ENCODE measurements at regions not wholly inside any gene's neighbourhood (a gene's known extent, or its start where the extent isn't known, plus 50 kb on each side); places are given as distances from the start of the nearest gene placed in this dataset.
A peak's percentile ranks its signal among the peaks of the same experiment; 100 is the strongest.
"Not testable (repeated sequence)": the region's sequence is repeated elsewhere in the genome, so short reads cannot be mapped to it uniquely, and the experiment has no call there.

GRCh38 chr18:22828171-22828570 lies 105.0 kb upstream of the RBBP8 start:
- no peak for DNase-seq

GRCh38 chr18:22828583-22828982 lies 104.5 kb upstream of the RBBP8 start:
- DNase-seq, result not testable (repeated sequence)

GRCh38 chr18:22829781-22830180 lies 103.3 kb upstream of the RBBP8 start:
- no peak for DNase-seq

DNA sequence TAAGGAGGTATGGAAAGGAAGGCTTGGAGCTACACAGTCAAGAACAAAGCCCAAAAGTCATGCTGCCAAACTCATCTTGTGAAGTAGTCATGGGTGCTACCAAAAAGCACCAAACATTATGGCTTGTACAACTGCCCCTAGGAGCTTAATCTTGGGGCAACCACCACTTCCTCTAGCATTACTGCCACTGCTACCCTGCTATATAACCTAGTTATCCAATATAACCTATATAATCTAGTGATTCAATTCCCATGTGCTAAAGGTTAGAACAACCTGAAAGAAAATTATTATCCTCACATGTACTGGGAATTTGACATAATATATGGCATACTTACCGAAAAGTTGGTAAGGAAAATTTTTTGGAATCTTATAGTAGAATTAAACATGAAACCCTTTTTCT lies 102.6 kb upstream of the RBBP8 start:
- DNase-seq, result peak; percentile 62

DNA sequence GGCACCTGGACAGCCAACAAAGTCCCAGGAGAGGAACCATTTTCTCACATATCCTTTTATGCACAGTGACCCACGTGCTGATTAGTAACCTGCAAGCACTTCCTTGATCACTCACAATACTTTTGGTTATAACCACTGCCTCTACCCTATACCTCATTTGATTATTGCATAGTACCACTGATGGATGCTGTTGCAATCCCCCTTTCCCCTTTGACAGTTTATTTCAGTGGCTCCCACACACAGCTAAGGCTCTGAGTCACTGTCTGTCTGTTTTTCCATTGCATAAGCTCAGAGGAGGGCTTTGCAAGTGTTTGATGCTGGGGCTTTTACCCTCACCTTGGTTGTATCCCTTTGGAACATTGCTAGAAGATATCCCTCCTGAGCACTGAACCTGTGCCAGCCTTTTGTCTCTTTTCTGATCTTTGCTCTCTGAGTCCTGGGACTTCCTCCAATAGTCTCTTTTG lies 101.7 kb upstream of the RBBP8 start:
- peak; percentile 95 for DNase-seq

DNA sequence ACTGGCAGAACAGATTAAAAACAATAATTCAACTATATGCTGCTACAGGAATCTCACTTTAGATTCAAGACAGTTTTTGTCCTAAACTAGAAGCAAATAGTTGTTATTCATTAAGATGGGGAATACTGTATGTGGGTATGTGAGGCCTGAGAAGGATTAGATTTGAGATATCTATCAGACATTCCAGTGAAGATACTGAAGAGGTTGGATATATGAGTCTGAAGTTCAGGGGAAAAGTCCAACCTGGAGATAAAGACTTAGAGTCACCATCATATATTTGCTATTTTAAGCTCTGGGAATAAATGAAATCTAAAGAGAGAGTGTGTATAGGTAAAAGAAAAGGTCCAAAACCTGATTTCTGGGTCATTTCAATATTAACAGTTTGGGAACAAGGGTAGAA lies 96.2 kb upstream of the RBBP8 start:
- DNase-seq, result no peak

- no peak for DNase-seq
Measured at GRCh38 chr18:22838221-22838620, 94.9 kb upstream of the RBBP8 start.

DNA sequence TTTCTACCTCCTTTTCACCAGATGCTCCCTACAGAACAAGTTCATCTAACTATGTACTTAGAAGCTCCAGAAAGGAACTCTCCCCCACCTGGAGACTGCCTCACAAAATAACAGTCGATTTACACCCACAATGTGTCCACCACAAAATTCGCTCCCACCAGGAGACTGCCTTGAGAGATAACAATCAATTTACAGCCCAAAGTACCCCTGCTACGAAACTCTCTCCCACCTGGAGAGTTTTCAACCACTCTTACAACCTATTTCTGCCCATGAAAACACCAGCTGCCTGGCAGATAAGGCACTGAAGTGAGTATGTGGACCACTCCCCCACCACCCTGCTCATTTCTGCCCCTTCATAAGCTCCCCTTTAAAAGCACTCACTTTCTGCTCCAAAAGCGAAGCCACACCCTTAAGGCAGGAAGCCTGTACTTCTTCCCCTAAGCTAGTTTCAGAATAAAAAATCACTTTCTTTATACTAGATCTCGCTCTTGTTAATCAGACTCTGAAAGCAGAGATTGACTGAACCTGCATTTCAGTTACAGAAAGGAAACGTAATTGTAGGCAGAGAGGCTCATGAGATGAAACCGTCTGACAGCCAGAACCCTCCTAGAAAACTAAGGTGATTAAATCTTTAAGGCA lies 94.4 kb upstream of the RBBP8 start:
- no peak for DNase-seq

DNA sequence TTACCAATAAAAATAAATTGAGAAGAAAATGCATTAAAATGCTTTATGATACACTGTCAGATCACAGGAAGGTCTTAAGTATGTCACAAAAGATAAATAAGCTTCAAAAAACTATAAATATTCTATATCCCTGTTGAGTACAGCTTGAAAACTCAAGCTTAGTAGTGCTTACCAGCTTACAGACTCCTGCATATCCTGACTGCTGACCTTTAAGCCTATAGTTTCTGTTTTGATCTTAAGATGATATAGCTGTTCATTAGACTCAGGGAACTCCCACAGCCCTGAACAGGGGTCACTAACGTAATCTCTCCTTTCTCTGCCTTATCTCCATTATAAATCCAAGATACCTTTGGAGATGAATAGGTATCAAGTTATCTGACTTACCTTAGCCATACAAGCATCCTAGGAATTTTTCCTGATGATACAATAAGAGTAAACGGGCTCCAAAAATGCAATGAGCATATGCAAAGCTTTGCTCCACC lies 93.7 kb upstream of the RBBP8 start:
- DNase-seq, result no peak

DNA sequence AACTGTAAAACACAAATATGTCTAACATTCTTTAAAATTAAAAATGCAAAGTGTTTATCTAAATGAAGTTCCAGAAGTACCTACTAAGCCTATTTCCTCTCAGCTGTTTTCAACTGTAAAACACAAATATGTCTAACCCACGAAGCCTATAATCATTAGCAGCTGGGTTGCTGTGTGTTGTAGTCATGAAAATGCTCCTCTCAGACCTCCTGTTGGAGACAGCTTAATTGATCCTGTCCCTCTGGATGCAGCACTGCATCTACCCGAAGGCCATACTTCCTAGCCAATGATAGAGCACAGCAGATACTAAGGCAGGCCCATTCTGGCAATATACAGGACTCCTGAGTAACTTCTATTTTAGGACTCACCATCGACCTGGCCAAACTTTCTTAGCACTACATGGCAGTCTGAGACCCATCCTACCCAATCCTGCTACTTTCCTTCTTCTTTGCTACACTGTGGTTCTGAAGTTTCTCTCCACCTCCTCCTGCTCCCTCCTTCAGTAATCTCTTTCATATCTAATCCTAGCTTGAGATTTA lies 92.5 kb upstream of the RBBP8 start:
- no peak for DNase-seq

- DNase-seq, result no peak
Measured at GRCh38 chr18:22841840-22842239, 91.3 kb upstream of the RBBP8 start.

DNA sequence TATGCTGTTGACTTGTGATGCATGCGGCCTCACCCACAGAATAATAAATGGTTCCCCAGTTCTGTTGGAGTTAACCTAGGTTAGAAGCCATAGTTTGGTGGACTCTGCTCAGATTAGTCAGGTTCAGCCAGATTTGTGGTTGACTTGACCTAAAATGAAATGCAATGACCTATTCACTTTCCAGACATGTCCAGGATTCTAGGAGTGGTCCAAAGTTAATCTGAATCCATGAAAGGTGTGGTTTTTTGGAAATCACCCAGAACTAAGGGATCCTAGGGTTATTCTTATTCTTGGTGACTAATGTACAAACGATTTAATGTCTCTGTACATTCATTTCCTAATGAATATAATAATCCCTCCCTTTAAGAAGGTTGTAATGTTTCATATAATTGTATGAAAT lies 88.9 kb upstream of the RBBP8 start:
- DNase-seq, result no peak

DNA sequence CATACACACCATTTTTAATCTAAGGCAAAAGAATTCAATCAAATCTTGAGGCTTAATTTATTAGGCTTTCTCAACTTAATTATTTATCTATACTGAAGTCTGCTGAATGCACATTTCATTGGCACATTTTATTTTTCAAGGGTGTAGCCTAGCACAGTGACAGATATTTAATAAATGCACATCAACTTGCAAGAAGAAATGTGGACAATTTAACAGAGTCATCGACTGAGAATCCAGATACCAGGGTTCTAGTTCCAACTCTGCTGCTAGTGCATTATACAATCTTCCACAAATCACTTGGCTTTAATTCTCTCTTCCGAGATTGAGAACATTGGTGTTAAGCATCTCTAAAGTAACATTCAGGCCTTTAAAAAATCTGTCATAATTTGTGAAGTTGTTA lies 88.5 kb upstream of the RBBP8 start:
- no peak for DNase-seq

DNA sequence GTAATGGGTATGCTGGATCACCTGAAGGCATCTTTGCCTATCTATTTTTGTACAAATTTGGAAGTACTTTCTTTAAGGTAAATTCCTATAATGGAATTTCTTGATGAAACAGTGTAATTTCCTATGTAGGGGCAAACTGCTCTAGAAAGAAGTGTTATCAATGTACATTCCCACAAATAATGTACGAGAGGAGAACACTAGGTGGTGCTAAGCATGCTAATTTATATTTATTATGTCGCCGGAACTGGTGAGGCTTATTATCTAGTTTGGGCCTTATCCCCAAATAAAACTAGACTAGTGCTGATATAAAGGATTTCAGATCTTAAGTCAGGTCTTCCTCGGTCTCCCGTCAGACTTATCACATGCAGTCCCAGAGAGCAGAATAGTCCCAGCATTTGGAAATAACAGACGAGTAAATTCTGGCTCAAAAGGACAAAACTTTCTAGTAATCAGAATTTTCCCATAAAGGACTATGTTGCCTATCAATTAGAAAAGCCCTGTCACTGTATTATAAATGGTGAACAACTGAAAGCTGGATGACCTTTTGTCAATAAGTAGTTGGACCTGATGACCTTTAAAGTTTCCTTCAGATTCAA lies 86.9 kb upstream of the RBBP8 start:
- DNase-seq, result no peak

GRCh38 chr18:22846697-22847096 lies 86.4 kb upstream of the RBBP8 start:
- DNase-seq, result no peak

- DNase-seq, result no peak
Measured at GRCh38 chr18:22847392-22847791, 85.7 kb upstream of the RBBP8 start.

GRCh38 chr18:22847867-22848451 lies 85.2 kb upstream of the RBBP8 start:
- no peak for DNase-seq

- peak; percentile 3 for DNase-seq
Measured at GRCh38 chr18:22848615-22849014, 84.5 kb upstream of the RBBP8 start.

DNA sequence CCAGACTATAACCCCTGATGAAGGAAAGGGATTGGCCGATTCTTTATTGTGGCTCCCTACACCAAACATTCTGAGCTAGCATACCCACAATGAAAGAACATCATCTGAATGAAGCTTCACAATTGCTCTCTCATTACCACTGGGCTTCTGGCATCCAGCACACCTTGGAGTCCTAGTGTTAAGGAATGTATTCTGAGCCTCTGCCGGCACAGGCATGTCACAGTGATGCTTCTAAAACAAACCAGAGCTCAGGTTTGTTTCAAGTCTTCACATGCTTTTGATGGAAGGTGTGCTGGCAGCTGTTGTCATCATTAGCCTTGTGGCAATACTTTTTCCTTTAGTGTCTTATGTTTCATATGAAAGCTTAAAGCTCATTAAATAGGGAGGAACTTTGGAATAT lies 76.3 kb upstream of the RBBP8 start:
- no peak for DNase-seq

- DNase-seq, result no peak
Measured at GRCh38 chr18:22858121-22858520, 75.0 kb upstream of the RBBP8 start.

GRCh38 chr18:22860807-22861206 lies 72.3 kb upstream of the RBBP8 start:
- DNase-seq, result no peak

DNA sequence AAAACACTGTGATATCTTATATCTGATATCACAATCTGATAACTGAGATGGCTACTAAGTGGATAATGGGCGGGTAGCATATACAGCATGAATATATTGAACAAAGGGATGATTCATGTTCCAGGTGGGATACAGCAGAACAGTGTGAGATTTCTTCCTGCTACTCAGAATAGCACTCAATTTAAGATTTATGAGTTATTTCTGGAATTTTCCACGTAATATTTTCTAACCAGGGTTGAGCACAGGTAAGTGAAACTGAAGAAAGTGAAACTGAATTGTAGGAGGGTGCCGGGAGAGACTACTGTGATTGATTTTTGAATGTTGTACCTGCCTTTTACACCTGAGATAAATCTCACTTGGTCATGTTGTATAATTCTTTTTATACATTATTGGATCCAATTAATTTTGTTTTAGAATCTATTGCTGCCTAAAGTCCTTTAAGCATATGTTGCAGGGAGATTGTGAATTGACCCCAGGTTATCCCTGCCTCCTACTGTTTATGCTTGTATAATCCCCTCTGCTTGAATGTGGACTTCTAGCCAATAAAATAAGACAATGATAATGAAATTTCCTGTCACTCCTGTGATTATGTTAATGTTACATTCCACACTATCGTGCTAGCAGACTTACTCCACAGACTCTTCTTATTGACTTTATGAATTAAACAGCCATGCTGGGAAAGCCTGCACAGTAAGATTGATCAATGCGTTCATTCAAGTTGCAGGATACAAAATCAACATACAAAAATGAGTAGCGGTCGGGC lies 67.6 kb upstream of the RBBP8 start:
- DNase-seq, result no peak

GRCh38 chr18:22868831-22869230 lies 64.3 kb upstream of the RBBP8 start:
- DNase-seq, result no peak

Data from MV-4-11 (cell line).